Effector memory CD8-positive, alpha-beta T cell (primary cell): ENCODE measurements at regions not wholly inside any gene's neighbourhood (a gene's known extent, or its start where the extent isn't known, plus 50 kb on each side); places are given as distances from the start of the nearest gene placed in this dataset.
"Not testable (repeated sequence)": the region's sequence is repeated elsewhere in the genome, so short reads cannot be mapped to it uniquely, and the experiment has no call there.

Experiments
- ATAC-seq: fragments of 150-1000 bp; cut with Tn5 transposase; replicated peaks from 2 replicates; pipeline ENCODE4 v1.10.0; 2021; ENCODE audit warnings: mild to moderate bottlenecking, moderate library complexity
- DNase-seq, 3 experiments: peaks; one replicate each; pipeline ENCODE4 v3.0.0; 2021
- H3K27ac Mint-ChIP-seq, 2 donors: one replicate each; pipeline ENCODE4 v1.8.0; 2022; ENCODE audit warnings: mild to moderate bottlenecking in 2 of 2, mixed read lengths in 2 of 2, moderate library complexity in 2 of 2
- H3K27me3 Mint-ChIP-seq, 2 donors: one replicate each; pipeline ENCODE4 v1.8.0; 2022; ENCODE audit warnings: mixed read lengths in 2 of 2
- H3K36me3 Mint-ChIP-seq: one replicate; pipeline ENCODE4 v1.8.0; 2022; ENCODE audit warnings: mild to moderate bottlenecking, moderate library complexity, mixed read lengths; ENCODE audit not compliant: insufficient read depth
- H3K4me1 Mint-ChIP-seq, 2 donors: one replicate each; pipeline ENCODE4 v1.8.0; 2022; ENCODE audit warnings: low read depth in 2 of 2, mixed read lengths in 2 of 2
- H3K4me3 Mint-ChIP-seq, 2 donors: one replicate each; pipeline ENCODE4 v1.8.0; 2022; ENCODE audit warnings: mild to moderate bottlenecking in 2 of 2, mixed read lengths in 2 of 2, moderate library complexity in 2 of 2
- H3K9me3 Mint-ChIP-seq, 2 donors: one replicate each; pipeline ENCODE4 v1.8.0; 2022; ENCODE audit warnings: mixed read lengths in 2 of 2

DNA sequence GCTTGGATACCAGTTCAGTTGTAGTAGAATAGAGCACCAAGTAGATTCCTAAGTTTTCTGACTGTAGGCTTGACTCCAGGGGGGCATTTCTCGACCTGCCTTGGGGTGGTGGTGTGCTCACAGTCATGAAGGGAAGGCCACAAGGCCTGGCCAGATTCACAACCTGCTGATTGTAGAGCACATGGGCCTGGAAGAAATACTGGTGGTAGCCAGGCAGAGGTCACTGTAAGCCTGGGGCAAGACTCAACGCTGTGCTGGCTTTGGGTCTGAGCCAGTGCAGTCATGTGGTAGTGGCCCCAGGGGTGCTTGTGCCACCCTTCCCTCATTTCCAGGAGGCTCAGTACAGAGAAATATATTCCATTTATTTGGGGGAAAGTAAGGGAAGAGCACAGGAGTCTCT lies 832.3 kb upstream of the SLC10A2 start:
- Mint-ChIP-seq H3K4me1 (no peaks in the 10 kb centered on the region), H3K27me3 (no peaks in the 10 kb centered on the region), H3K4me3 (no peak overlapping the region), H3K27ac (no peak overlapping the region), H3K9me3 (peaks cover 0 to 2% of the 10 kb centered on the region in 2 donors), H3K36me3 (no peaks in the 10 kb centered on the region)
- ATAC-seq: no peak
- DNase-seq: no peak

GRCh38 chr13:103895835-103896531 lies 829.8 kb upstream of the SLC10A2 start:
- no peaks in the 10 kb centered on the region for H3K27me3 Mint-ChIP-seq
- DNase-seq (no peak), ATAC-seq (no peak)
- H3K27ac Mint-ChIP-seq: no peak overlapping the region
- H3K4me3 Mint-ChIP-seq: no peak overlapping the region
- H3K4me1 Mint-ChIP-seq: no peaks in the 10 kb centered on the region
- H3K36me3 Mint-ChIP-seq: no peaks in the 10 kb centered on the region
- H3K9me3 Mint-ChIP-seq: peaks cover 0 to under 1% of the 10 kb centered on the region in 2 donors

GRCh38 chr13:103894626-103895025 lies 828.4 kb upstream of the SLC10A2 start:
- no peak for ATAC-seq
- H3K4me3 Mint-ChIP-seq: no peak overlapping the region
- no peaks in the 10 kb centered on the region for H3K9me3 Mint-ChIP-seq
- no peak for DNase-seq
- H3K4me1 Mint-ChIP-seq: no peaks in the 10 kb centered on the region
- H3K36me3 Mint-ChIP-seq: no peaks in the 10 kb centered on the region
- H3K27ac Mint-ChIP-seq: no peak overlapping the region
- no peaks in the 10 kb centered on the region for H3K27me3 Mint-ChIP-seq

DNA sequence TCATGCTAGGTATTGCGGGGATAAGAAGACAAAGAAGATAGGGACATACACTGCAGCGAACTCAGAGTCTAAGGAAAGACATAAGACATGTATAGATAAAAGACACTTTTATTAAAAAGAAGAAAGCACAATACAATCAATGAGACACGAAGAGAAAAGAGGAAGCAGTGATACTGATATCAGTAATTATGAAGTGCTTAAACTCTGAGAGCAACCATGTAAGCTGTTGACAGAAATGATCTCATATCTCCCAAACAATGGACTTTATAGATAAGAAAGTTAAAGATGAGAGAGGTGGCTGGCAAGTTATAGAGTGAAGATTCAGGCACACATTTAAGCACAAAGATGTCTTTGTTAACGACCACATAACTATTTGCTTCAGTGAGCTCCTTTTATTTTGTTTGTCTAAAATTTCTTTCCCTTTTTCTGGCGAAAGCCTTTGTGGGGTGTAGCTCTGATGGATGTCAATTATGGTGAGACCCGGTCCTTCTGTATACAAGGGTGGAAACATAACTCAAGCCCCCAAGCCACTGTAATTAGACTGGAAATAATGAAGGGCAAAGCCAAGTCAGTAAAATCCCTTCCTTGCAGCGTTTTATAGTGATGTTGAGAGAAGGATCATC lies 818.0 kb upstream of the SLC10A2 start:
- H3K27me3 Mint-ChIP-seq: no peaks in the 10 kb centered on the region

GRCh38 chr13:103883698-103884097 lies 817.5 kb upstream of the SLC10A2 start:
- Mint-ChIP-seq H3K27ac (no peak overlapping the region), H3K4me1 (no peaks in the 10 kb centered on the region), H3K9me3 (peaks cover 10 to 18% of the 10 kb centered on the region in 2 donors), H3K36me3 (peaks cover 8% of the 10 kb centered on the region), H3K4me3 (no peak overlapping the region), H3K27me3 (no peaks in the 10 kb centered on the region)
- no peak for ATAC-seq
- DNase-seq: no peak

More for the DNA sequence above, 818.0 kb upstream of the SLC10A2 start:
- DNase-seq (no peak), ATAC-seq (no peak)
- no peak overlapping the region for H3K4me3 Mint-ChIP-seq
- H3K9me3 Mint-ChIP-seq: peaks cover 10 to 16% of the 10 kb centered on the region in 2 donors
- no peak overlapping the region for H3K27ac Mint-ChIP-seq
- peaks cover 8% of the 10 kb centered on the region for H3K36me3 Mint-ChIP-seq
- no peaks in the 10 kb centered on the region for H3K4me1 Mint-ChIP-seq

DNA sequence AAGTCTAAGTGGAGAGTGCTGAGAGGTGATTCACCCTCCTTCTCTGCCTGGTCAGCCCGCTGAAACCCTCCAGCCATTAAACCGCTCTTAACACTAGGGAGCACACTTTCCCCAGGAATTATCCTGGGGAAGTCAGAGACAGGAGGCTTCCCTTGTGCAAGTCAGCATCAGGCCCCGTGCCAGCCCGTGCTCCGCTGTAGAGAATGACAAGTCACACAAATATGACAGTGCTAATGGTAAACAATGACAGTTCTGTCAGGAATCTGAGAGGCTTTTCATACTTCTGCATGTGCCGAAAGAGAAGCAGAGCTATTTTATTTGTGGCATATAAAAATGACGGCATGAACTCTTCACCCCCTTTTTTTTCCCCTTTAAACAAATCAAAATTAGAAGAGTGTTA lies 816.9 kb upstream of the SLC10A2 start:
- H3K36me3 Mint-ChIP-seq: peaks cover 8% of the 10 kb centered on the region
- no peaks in the 10 kb centered on the region for H3K27me3 Mint-ChIP-seq
- no peak for ATAC-seq
- no peaks in the 10 kb centered on the region for H3K4me1 Mint-ChIP-seq
- DNase-seq: no peak
- no peak overlapping the region for H3K4me3 Mint-ChIP-seq
- H3K9me3 Mint-ChIP-seq: peaks cover 10 to 18% of the 10 kb centered on the region in 2 donors
- no peak overlapping the region for H3K27ac Mint-ChIP-seq

GRCh38 chr13:103880146-103880545 lies 813.9 kb upstream of the SLC10A2 start:
- ATAC-seq, H3K4me3 Mint-ChIP-seq, H3K36me3 Mint-ChIP-seq, H3K27ac Mint-ChIP-seq, DNase-seq, H3K4me1 Mint-ChIP-seq, H3K27me3 Mint-ChIP-seq: not testable (repeated sequence)
- H3K9me3 Mint-ChIP-seq: peaks cover 7 to 10% of the 10 kb centered on the region in 2 donors

- DNase-seq (no peak), ATAC-seq (no peak)
- peaks cover 8% of the 10 kb centered on the region for H3K36me3 Mint-ChIP-seq
- no peak overlapping the region for H3K4me3 Mint-ChIP-seq
- H3K27me3 Mint-ChIP-seq: no peaks in the 10 kb centered on the region
- peaks cover 7 to 8% of the 10 kb centered on the region in 2 donors for H3K9me3 Mint-ChIP-seq
- no peak overlapping the region for H3K27ac Mint-ChIP-seq
- H3K4me1 Mint-ChIP-seq: no peaks in the 10 kb centered on the region
Observed at GRCh38 chr13:103878891-103879605, 812.8 kb upstream of the SLC10A2 start.

- Mint-ChIP-seq H3K36me3 (peaks cover 8% of the 10 kb centered on the region), H3K4me3 (no peak overlapping the region), H3K9me3 (peaks cover 3 to 15% of the 10 kb centered on the region in 2 donors), H3K27ac (no peak overlapping the region), H3K27me3 (no peaks in the 10 kb centered on the region), H3K4me1 (no peaks in the 10 kb centered on the region)
- ATAC-seq: no peak
- DNase-seq: no peak
Observed at GRCh38 chr13:103876571-103876970, 810.4 kb upstream of the SLC10A2 start.

DNA sequence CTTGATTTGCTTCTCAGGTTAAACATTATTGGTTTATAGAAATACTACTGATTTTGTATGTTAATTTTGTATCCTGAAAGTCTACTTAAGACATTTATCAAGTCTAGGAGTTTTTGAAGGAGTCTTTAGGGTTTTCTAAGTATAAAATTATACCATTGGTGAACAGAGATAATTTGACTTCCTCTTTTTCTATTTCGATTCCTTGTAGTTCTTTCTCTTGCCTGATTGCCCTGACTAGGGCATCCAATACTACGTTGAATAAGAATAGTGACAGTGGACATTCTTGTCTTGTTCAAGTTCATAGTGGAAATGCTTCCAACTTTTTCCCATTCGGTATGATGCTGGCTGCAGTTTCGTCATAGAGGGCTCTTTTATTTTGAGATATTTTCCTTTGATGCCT lies 807.5 kb upstream of the SLC10A2 start:
- Mint-ChIP-seq H3K9me3 (peaks cover 0 to 8% of the 10 kb centered on the region in 2 donors), H3K27ac (no peak overlapping the region), H3K27me3 (no peaks in the 10 kb centered on the region), H3K4me1 (no peaks in the 10 kb centered on the region), H3K4me3 (no peak overlapping the region), H3K36me3 (no peaks in the 10 kb centered on the region)
- ATAC-seq (no peak), DNase-seq (no peak)

DNA sequence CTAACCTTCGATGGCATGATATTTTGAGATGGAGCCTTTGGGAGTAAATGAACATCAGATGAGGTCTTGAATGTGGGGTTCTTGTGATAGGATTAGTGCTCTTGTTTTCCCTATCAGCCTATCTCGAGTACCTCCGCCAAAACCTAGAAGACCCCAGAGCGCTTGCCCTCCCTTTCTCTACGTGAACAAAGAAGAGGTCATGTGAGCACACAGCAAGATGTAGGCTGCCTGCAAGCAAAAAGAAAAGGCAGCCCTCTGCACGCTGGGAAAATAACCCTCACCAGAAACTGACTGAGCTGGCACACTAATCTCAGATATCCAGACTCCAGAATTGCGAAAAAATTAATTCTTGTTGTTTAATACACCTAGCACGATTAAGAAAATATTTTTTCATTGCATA lies 799.8 kb upstream of the SLC10A2 start:
- no peak for ATAC-seq
- Mint-ChIP-seq H3K9me3 (peaks cover 6 to 13% of the 10 kb centered on the region in 2 donors), H3K27ac (no peak overlapping the region), H3K4me1 (no peaks in the 10 kb centered on the region), H3K36me3 (no peaks in the 10 kb centered on the region), H3K27me3 (no peaks in the 10 kb centered on the region), H3K4me3 (no peak overlapping the region)
- no peak for DNase-seq

GRCh38 chr13:103862525-103862924 lies 796.3 kb upstream of the SLC10A2 start:
- Mint-ChIP-seq H3K36me3 (no peaks in the 10 kb centered on the region), H3K27ac (no peak overlapping the region), H3K4me1 (no peaks in the 10 kb centered on the region), H3K27me3 (no peaks in the 10 kb centered on the region), H3K9me3 (peaks cover 6 to 13% of the 10 kb centered on the region in 2 donors), H3K4me3 (no peak overlapping the region)
- DNase-seq (no peak), ATAC-seq (no peak)

GRCh38 chr13:103859952-103860351 lies 793.7 kb upstream of the SLC10A2 start:
- Mint-ChIP-seq H3K4me1 (no peaks in the 10 kb centered on the region), H3K36me3 (no peaks in the 10 kb centered on the region), H3K27me3 (no peaks in the 10 kb centered on the region), H3K4me3 (no peak overlapping the region), H3K27ac (no peak overlapping the region), H3K9me3 (peaks cover 0 to 10% of the 10 kb centered on the region in 2 donors)
- ATAC-seq (no peak), DNase-seq (no peak)

DNA sequence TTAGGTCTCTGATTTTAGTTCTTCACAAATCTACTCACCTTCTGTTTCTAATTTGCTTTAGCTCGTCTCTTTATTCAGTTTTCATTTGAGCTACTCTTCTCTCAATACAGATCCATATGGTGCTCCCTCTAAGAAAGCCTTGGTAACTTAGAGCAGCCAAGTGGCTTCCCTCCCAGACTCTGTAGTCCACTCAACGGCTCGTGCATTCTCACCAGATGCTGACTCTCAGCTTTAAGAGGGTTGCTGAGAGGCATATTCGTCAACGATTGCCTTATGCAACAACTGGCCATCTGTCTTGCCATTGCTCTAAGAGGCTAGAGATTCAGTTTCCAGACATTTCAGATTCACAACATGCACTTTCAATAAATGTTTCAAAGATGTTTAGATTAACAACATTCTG lies 785.8 kb upstream of the SLC10A2 start:
- Mint-ChIP-seq H3K4me1 (no peaks in the 10 kb centered on the region), H3K27me3 (no peaks in the 10 kb centered on the region), H3K27ac (no peak overlapping the region), H3K9me3 (peaks cover 6 to 11% of the 10 kb centered on the region in 2 donors), H3K36me3 (no peaks in the 10 kb centered on the region), H3K4me3 (no peak overlapping the region)
- DNase-seq: no peak
- ATAC-seq: no peak
